ENCODE measurements at regions not wholly inside any gene's neighbourhood (a gene's known extent, or its start where the extent isn't known, plus 50 kb on each side); places are given as distances from the start of the nearest gene placed in this dataset.

GRCh38 chr1:38273196-38273804, 226.7 kb upstream of the POU3F1 start:
- DNase-seq (ENCODE audit: low read depth, low spot score), result no peak
- no peak overlapping the region for H3K9ac ChIP-seq (ENCODE audit: insufficient read length, low read depth)
- H3K9me3 ChIP-seq (ENCODE audit: insufficient read depth, low read length), result peaks cover 13% of the 10 kb centered on the region
- no peaks in the 10 kb centered on the region for H3K27me3 ChIP-seq (ENCODE audit: insufficient read depth, insufficient read length)
- H3K4me3 ChIP-seq (ENCODE audit: insufficient read length, low read depth), result no peak overlapping the region
- peaks cover 18% of the 10 kb centered on the region for H3K4me1 ChIP-seq (ENCODE audit: insufficient read depth, insufficient read length)
- H3K36me3 ChIP-seq (ENCODE audit: insufficient read depth, insufficient read length, low read length), result no peaks in the 10 kb centered on the region
- TF ChIP-seq YY1 (IDR thresholded peaks at IDR 0.05; ENCODE audit: insufficient read depth, insufficient read length), result no peak
- no peak for TF ChIP-seq ZNF274 (IDR thresholded peaks at IDR 0.05; ENCODE audit: low read depth, low read length)
- TF ChIP-seq SUZ12 (IDR thresholded peaks at IDR 0.05; ENCODE audit: extremely low read depth, insufficient read depth, insufficient read length), result no peak

DNA sequence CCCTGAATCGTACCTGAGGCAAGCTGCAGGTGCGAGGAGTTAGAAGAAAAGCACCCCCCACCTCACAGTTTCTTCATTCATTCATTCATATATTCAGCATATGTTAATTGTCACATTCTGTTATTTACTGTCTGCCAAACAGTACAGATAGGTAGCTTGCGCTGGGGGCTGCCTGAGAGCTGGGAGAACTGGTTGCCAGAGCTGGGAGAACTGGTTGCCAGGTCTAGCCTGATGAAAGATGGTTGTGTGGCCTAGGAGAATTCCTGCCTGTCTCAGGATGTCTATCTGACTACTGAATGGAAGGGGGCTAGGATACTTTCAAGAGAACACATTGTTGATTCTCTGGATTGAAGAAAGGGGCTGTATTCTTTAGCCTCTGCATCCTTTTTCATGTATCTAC, 225.9 kb upstream of the POU3F1 start:
- no peak for TF ChIP-seq SUZ12 (IDR thresholded peaks at IDR 0.05; ENCODE audit: extremely low read depth, insufficient read depth, insufficient read length)
- no peak for TF ChIP-seq YY1 (IDR thresholded peaks at IDR 0.05; ENCODE audit: insufficient read depth, insufficient read length)
- H3K36me3 ChIP-seq (ENCODE audit: insufficient read depth, insufficient read length, low read length), result no peaks in the 10 kb centered on the region
- DNase-seq (ENCODE audit: low read depth, low spot score), result no peak
- no peak overlapping the region for H3K4me3 ChIP-seq (ENCODE audit: insufficient read length, low read depth)
- H3K9me3 ChIP-seq (ENCODE audit: insufficient read depth, low read length), result peaks cover 5% of the 10 kb centered on the region; the same call in 1 of the 2 replicates
- no peak overlapping the region for H3K9ac ChIP-seq (ENCODE audit: insufficient read length, low read depth)
- H3K27me3 ChIP-seq (ENCODE audit: insufficient read depth, insufficient read length), result peaks cover under 1% of the 10 kb centered on the region
- H3K4me1 ChIP-seq (ENCODE audit: insufficient read depth, insufficient read length), result peaks cover 18% of the 10 kb centered on the region

DNA sequence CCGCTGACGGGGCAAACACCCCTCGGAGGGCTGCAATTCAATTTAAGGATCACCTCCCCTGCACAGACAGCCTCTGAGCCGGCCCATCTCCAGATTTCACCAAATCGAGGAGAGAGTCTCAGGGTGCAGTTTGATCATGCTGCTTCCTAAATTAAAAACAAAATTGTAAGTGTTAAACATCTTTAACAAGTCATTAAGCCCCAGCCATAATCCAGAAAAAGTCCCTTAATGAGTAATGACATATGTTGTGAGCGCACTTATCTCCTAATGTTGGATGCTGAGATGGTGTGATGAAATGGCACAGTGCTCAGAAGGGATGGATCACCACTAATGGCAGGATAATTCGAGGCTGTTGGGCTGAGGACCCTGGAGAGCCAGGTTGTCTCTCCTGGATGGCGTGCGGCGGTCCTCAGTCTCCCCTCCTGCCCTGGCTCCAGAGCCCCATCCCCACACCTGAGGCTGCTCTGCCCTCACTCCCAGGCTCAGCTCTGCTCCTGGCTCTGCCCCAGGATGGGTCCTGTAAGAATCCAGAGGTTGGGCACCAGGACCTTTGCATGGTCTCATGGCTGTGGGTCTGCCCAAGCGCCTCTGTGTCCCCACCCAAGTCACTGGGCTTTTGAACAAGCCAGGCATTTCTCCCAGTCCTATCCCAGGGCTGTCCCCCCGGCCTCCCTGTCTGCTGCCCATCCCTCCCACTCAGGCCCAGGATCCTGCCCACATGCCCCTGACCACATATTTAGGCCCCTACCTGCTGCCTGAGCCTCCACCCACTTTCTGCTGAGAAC, 224.4 kb upstream of the POU3F1 start:
- Histone ChIP-seq H3K27me3 (ENCODE audit: insufficient read depth, insufficient read length) (peaks cover 6% of the 10 kb centered on the region), H3K4me3 (ENCODE audit: insufficient read length, low read depth) (no peak overlapping the region), H3K9me3 (ENCODE audit: insufficient read depth, low read length) (no peaks in the 10 kb centered on the region), H3K36me3 (ENCODE audit: insufficient read depth, insufficient read length, low read length) (no peaks in the 10 kb centered on the region), H3K4me1 (ENCODE audit: insufficient read depth, insufficient read length) (peaks cover 22% of the 10 kb centered on the region), H3K9ac (ENCODE audit: insufficient read length, low read depth) (peak overlapping the region; percentile 44)
- no peak for DNase-seq (ENCODE audit: low read depth, low spot score)
- TF ChIP-seq YY1 (IDR thresholded peaks at IDR 0.05; ENCODE audit: insufficient read depth, insufficient read length) (no peak), SUZ12 (IDR thresholded peaks at IDR 0.05; ENCODE audit: extremely low read depth, insufficient read depth, insufficient read length) (no peak), ZNF274 (IDR thresholded peaks at IDR 0.05; ENCODE audit: low read depth, low read length) (no peak)

GRCh38 chr1:38269923-38270848, 223.6 kb upstream of the POU3F1 start:
- Histone ChIP-seq H3K36me3 (ENCODE audit: insufficient read depth, insufficient read length, low read length) (no peaks in the 10 kb centered on the region), H3K9ac (ENCODE audit: insufficient read length, low read depth) (no peak overlapping the region), H3K27me3 (ENCODE audit: insufficient read depth, insufficient read length) (peaks cover 6% of the 10 kb centered on the region), H3K4me1 (ENCODE audit: insufficient read depth, insufficient read length) (peaks cover 31% of the 10 kb centered on the region), H3K9me3 (ENCODE audit: insufficient read depth, low read length) (no peaks in the 10 kb centered on the region), H3K4me3 (ENCODE audit: insufficient read length, low read depth) (no peak overlapping the region)
- peak; percentile 84 for DNase-seq (ENCODE audit: low read depth, low spot score)
- TF ChIP-seq ZNF274 (IDR thresholded peaks at IDR 0.05; ENCODE audit: low read depth, low read length) (no peak), SUZ12 (IDR thresholded peaks at IDR 0.05; ENCODE audit: extremely low read depth, insufficient read depth, insufficient read length) (no peak), YY1 (IDR thresholded peaks at IDR 0.05; ENCODE audit: insufficient read depth, insufficient read length) (no peak)

GRCh38 chr1:38268226-38268625, 221.6 kb upstream of the POU3F1 start:
- no peak overlapping the region for H3K4me3 ChIP-seq (ENCODE audit: insufficient read length, low read depth)
- H3K27me3 ChIP-seq (ENCODE audit: insufficient read depth, insufficient read length), result peaks cover 11% of the 10 kb centered on the region
- H3K4me1 ChIP-seq (ENCODE audit: insufficient read depth, insufficient read length), result peaks cover 31% of the 10 kb centered on the region
- no peaks in the 10 kb centered on the region for H3K36me3 ChIP-seq (ENCODE audit: insufficient read depth, insufficient read length, low read length)
- H3K9ac ChIP-seq (ENCODE audit: insufficient read length, low read depth), result no peak overlapping the region
- DNase-seq (ENCODE audit: low read depth, low spot score), result no peak
- TF ChIP-seq YY1 (IDR thresholded peaks at IDR 0.05; ENCODE audit: insufficient read depth, insufficient read length) (no peak), SUZ12 (IDR thresholded peaks at IDR 0.05; ENCODE audit: extremely low read depth, insufficient read depth, insufficient read length) (no peak)
- H3K9me3 ChIP-seq (ENCODE audit: insufficient read depth, low read length), result no peaks in the 10 kb centered on the region

- DNase-seq (ENCODE audit: low read depth, low spot score), result no peak
- H3K4me1 ChIP-seq (ENCODE audit: insufficient read depth, insufficient read length), result peaks cover 28% of the 10 kb centered on the region
- TF ChIP-seq ZNF274 (IDR thresholded peaks at IDR 0.05; ENCODE audit: low read depth, low read length) (no peak), SUZ12 (IDR thresholded peaks at IDR 0.05; ENCODE audit: extremely low read depth, insufficient read depth, insufficient read length) (no peak), YY1 (IDR thresholded peaks at IDR 0.05; ENCODE audit: insufficient read depth, insufficient read length) (no peak)
- H3K27me3 ChIP-seq (ENCODE audit: insufficient read depth, insufficient read length), result peaks cover 14% of the 10 kb centered on the region
- no peak overlapping the region for H3K4me3 ChIP-seq (ENCODE audit: insufficient read length, low read depth)
- no peaks in the 10 kb centered on the region for H3K36me3 ChIP-seq (ENCODE audit: insufficient read depth, insufficient read length, low read length)
- H3K9ac ChIP-seq (ENCODE audit: insufficient read length, low read depth), result no peak overlapping the region
- H3K9me3 ChIP-seq (ENCODE audit: insufficient read depth, low read length), result no peaks in the 10 kb centered on the region
Observed at GRCh38 chr1:38267037-38268036, 220.7 kb upstream of the POU3F1 start.
